MM.1S (cell line): ENCODE measurements at regions not wholly inside any gene's neighbourhood (a gene's known extent, or its start where the extent isn't known, plus 50 kb on each side); places are given as distances from the start of the nearest gene placed in this dataset.

ENCODE experiments used
- EZH2 ChIP-seq: fragments of 300-600 bp; sonication (generic); optimal IDR thresholded peaks from 2 replicates; pipeline ENCODE3; 2017; ENCODE audit warnings: low read depth, mild to moderate bottlenecking, antibody characterized with exemption, low read length, mixed read lengths
- TF ChIP-seq, protein P1 (sequence below): fragments of 300-600 bp; sonication (generic); IDR thresholded peaks from 2 replicates; pipeline ENCODE4 v1.5.1; 2016; ENCODE audit warnings: antibody characterized with exemption, low read length, mixed read lengths

DNA sequence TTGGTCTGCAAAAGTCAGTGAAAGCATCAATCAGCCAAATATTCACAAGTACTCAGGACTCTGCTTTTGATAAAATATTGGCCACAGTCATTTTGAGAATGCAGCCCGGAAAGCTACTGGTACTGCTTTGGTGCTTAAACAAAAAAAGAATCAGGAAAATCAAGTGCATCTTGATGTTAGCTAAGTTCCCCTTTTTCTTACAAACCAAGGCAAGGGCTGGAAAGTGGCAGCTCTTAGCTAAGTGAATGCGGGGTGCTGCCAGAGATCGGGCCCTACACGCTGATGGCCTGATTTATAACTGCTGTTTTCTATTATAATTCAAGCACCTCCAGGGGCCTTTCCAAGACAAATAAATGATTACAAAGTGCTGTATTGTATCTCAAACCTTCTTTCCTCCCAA is 136.8 kb upstream of the MGMT start:
- TF ChIP-seq, protein P1, sequence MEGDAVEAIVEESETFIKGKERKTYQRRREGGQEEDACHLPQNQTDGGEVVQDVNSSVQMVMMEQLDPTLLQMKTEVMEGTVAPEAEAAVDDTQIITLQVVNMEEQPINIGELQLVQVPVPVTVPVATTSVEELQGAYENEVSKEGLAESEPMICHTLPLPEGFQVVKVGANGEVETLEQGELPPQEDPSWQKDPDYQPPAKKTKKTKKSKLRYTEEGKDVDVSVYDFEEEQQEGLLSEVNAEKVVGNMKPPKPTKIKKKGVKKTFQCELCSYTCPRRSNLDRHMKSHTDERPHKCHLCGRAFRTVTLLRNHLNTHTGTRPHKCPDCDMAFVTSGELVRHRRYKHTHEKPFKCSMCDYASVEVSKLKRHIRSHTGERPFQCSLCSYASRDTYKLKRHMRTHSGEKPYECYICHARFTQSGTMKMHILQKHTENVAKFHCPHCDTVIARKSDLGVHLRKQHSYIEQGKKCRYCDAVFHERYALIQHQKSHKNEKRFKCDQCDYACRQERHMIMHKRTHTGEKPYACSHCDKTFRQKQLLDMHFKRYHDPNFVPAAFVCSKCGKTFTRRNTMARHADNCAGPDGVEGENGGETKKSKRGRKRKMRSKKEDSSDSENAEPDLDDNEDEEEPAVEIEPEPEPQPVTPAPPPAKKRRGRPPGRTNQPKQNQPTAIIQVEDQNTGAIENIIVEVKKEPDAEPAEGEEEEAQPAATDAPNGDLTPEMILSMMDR, result no peak
- TF ChIP-seq EZH2, result no peak
